OCI-LY1 (cell line): ENCODE measurements at regions not wholly inside any gene's neighbourhood (a gene's known extent, or its start where the extent isn't known, plus 50 kb on each side); places are given as distances from the start of the nearest gene placed in this dataset.

Source experiments
- CTCF ChIP-seq: fragments of 200-600 bp; sonication (generic), shearing (Covaris generic); IDR thresholded peaks from 2 replicates; pipeline ENCODE4 v1.5.1; 2017; ENCODE audit warnings: mild to moderate bottlenecking, antibody characterized with exemption, low read length, moderate library complexity, mixed read lengths
- EZH2 ChIP-seq: fragments of 200-600 bp; sonication (generic), shearing (Covaris generic); IDR thresholded peaks from 2 replicates; pipeline ENCODE4 v1.8.0; 2017; ENCODE audit warnings: borderline replicate concordance, mixed run types, mild to moderate bottlenecking, antibody characterized with exemption, low read length, moderate library complexity, mixed read lengths

- no peak for TF ChIP-seq EZH2
- no peak for TF ChIP-seq CTCF
These were observed 121.7 kb downstream of the TUSC1 start for GRCh38 chr9:25556540-25556939.
